HG03575 (cell line): ENCODE measurements at regions not wholly inside any gene's neighbourhood (a gene's known extent, or its start where the extent isn't known, plus 50 kb on each side); places are given as distances from the start of the nearest gene placed in this dataset.

Experiments used
- ATAC-seq: cut with Tn5 transposase; IDR thresholded peaks from one replicate; pipeline ENCODE4 v1.9.1; 2021; ENCODE audit not compliant: unreplicated experiment, insufficient number of reproducible peaks, low FRiP score; ENCODE audit errors: extremely low read depth

DNA sequence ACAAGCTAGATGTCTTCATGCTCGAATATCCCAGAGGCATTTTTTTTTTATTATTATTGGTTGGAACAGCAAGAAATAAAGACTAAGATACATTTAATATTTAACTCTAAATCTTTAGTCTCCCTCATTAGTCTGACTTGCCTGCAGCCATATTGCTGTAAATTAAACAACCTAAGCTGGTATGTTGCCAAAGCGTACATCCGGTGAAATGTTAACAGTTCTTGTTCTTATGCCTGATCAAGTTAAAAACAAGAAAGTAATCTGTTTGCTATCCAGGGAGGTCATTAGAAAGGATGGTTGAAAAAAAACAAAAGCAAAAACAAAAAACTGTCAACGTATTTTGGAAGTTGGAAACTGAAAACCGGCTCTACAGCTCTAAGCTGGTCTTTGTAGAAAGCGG is 125.9 kb upstream of the NABP1 start:
- no peak for ATAC-seq

DNA sequence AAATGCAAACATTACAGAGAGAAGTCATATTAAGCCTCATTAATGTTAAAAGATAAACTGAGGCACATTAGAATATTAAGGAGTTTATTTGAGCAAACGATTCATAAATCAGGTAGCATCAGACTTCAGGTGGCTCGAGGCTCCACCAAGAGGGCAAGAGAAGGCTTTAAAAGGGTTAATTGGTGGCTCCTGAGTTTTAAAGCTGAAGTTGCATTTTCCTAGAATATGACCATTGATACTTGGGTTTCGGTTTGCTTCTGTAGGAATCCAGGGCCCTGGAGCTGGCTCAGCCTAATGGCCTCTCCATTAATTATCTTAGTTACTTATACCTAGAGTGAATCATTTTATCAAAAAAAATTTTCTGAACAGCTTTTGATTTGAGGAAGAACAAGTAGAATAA is 123.7 kb upstream of the NABP1 start:
- ATAC-seq = no peak

DNA sequence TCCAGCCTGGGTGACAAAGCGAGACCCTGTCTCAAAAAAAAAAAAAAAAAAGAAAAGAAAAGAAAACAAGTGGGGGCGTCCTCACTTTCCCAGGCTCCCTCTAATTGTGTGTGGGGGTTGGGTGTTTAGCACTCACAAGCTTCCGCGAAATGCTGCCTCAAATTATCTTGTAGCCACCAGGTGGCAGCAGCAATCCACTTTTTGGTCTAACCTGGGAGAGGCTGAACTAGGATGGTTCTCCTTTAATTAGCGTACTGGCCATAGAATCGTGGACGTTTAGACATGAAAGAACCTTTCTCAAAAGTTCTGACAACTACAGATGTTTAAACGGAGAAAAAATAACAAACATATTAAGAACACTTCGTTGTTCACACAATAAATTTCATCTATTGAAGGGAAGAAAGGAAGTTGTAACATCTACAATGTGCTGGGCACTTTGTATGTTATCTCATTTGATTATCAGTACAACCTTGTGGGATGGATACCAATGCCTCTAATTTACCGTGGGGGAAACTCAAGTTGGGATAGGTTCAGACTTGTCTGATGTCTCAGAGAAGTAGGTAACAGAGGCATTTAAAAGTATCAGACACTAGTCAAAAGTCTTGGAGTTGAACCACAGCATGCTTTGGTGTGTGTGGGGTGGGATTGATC is 122.7 kb upstream of the NABP1 start:
- ATAC-seq = peak; percentile 90

- no peak for ATAC-seq
Measured at GRCh38 chr2:191556463-191556862, 121.5 kb upstream of the NABP1 start.

- no peak for ATAC-seq
Measured at GRCh38 chr2:191557841-191558240, 120.1 kb upstream of the NABP1 start.

- ATAC-seq = no peak
Measured at GRCh38 chr2:191559569-191559968, 118.4 kb upstream of the NABP1 start.

- no peak for ATAC-seq
Measured at GRCh38 chr2:191560411-191560980, 117.4 kb upstream of the NABP1 start.

- no peak for ATAC-seq
Measured at GRCh38 chr2:191565120-191565519, 112.8 kb upstream of the NABP1 start.

GRCh38 chr2:191565647-191566198 is 112.2 kb upstream of the NABP1 start:
- no peak for ATAC-seq

DNA sequence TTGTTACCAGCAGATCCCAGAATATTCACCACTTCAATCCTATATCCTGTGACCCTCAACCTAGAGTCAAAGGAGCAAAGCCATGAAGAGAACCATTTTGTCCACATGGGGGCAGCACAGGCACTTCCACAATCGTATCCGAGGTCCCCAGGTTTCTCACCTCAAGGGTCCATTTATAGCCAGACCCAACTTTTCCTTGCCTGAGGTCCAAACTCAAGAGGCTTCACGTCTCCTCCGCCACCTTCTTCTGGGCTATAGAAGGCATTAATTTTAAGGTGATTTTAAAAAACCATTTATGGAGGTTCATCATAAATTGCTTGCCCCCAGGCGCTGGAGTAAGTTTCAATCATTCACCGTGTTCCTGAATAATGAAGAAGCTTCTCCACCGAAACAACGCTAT is 111.6 kb upstream of the NABP1 start:
- no peak for ATAC-seq

GRCh38 chr2:191567206-191567605 is 110.7 kb upstream of the NABP1 start:
- no peak for ATAC-seq

GRCh38 chr2:191569025-191569424 is 108.9 kb upstream of the NABP1 start:
- no peak for ATAC-seq

GRCh38 chr2:191571163-191571769 is 106.7 kb upstream of the NABP1 start:
- ATAC-seq = no peak

GRCh38 chr2:191572319-191572718 is 105.6 kb upstream of the NABP1 start:
- no peak for ATAC-seq

GRCh38 chr2:191573216-191573615 is 104.7 kb upstream of the NABP1 start:
- no peak for ATAC-seq

- no peak for ATAC-seq
Measured at GRCh38 chr2:191574232-191574631, 103.7 kb upstream of the NABP1 start.

- ATAC-seq = no peak
Measured at GRCh38 chr2:191577605-191578004, 100.3 kb upstream of the NABP1 start.

DNA sequence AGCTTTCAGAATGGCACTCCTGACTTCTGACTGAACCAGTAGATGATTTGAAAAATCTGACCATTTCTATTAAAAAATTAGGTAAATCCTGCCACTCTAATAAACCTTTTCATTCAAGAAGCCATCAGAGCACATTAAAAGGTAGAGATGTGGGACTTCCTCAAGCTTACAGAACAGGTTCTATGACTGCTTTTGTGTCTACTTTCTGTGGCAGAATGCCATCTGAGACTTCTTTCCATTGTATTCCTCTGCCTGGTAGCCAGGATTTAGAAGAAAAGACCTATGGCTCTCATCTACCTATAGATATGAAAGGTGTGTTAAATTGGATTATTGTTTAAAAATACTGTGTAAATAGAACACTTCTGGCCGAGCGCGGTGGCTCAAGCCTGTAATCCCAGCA is 99.9 kb upstream of the NABP1 start:
- ATAC-seq = no peak

DNA sequence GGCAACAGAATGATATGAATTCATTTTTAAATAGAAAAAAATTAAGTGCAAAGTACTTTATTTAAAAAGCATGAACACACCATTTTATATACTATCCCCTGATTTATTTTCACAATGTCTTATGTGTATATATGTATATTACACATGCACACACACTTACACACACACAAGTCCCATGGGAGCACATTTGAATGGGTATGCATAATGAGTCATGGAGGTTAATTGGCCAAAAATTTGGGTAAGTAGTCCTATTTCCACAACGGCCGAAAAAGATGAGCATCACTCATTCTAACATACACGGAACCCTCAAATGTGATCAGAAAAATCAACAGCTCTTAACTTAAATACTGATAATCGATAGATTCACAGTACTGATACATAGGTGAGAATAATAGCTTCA is 97.4 kb upstream of the NABP1 start:
- ATAC-seq = no peak

DNA sequence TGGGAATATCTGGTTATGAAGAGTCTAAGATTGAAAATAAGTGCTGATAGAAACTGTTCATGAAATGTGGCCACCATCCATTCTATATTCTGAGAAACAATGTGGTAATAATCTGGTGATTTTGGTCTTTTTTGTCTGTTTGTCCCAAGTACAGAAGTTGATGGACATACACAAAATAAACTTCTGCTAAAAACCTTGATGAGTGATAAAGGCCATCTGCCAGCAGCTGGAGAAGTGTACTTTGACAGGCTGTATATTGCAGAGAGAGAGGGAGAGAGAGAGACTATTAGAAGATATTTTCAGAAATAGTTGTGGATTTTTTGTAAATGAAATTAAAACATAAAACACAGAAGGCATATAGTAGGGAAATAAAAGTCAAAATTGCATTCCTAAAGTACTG is 96.9 kb upstream of the NABP1 start:
- ATAC-seq = no peak
